GM23338 (cell line): ENCODE measurements at regions not wholly inside any gene's neighbourhood (a gene's known extent, or its start where the extent isn't known, plus 50 kb on each side); places are given as distances from the start of the nearest gene placed in this dataset.

ENCODE experiments used
- ATAC-seq: fragments of 200-7000 bp; cut with Tn5 transposase; 3 replicates; pipeline ENCODE4 v1.9.1; 2020
- DNase-seq: peaks from one replicate; pipeline ENCODE4 v3.0.0-alpha.2; 2015; ENCODE audit warnings: low spot score
- H2AFZ ChIP-seq: fragments of 200-600 bp; sonication (generic); 2 replicates; pipeline ENCODE4 v1.8.0; 2016; ENCODE audit warnings: antibody characterized with exemption, mild to moderate bottlenecking, moderate library complexity
- H3F3A ChIP-seq: fragments of 200-600 bp; sonication (generic); replicated peaks from 2 replicates; pipeline ENCODE4 v1.8.0; 2017; ENCODE audit warnings: antibody characterized with exemption, mixed run types, low read depth
- H3K27ac ChIP-seq: fragments of 200-600 bp; sonication (generic); 2 replicates; pipeline ENCODE4 v1.6.1; 2016; ENCODE audit warnings: low read depth
- H3K27me3 ChIP-seq: fragments of 200-600 bp; sonication (generic); 2 replicates; pipeline ENCODE4 v1.8.0; 2016; ENCODE audit warnings: mild to moderate bottlenecking, mixed run types, moderate library complexity; ENCODE audit not compliant: insufficient read depth
- H3K36me3 ChIP-seq: fragments of 200-600 bp; sonication (generic); 2 replicates; pipeline ENCODE4 v1.8.0; 2016; ENCODE audit warnings: mild to moderate bottlenecking; ENCODE audit not compliant: insufficient read depth
- H3K4me1 ChIP-seq: fragments of 200-600 bp; sonication (generic); 2 replicates; pipeline ENCODE4 v1.8.0; 2016; ENCODE audit warnings: mild to moderate bottlenecking, moderate library complexity; ENCODE audit not compliant: insufficient read depth
- H3K4me2 ChIP-seq: fragments of 200-600 bp; sonication (generic); 2 replicates; pipeline ENCODE4 v1.7.1; 2017; ENCODE audit warnings: mixed run types
- H3K4me3 ChIP-seq: fragments of 200-600 bp; sonication (generic); 2 replicates; pipeline ENCODE4 v1.6.1; 2016; ENCODE audit warnings: mixed run types
- H3K79me2 ChIP-seq: fragments of 200-600 bp; sonication (generic); replicated peaks from 2 replicates; pipeline ENCODE4 v1.8.0; 2017; ENCODE audit warnings: mild to moderate bottlenecking; ENCODE audit not compliant: insufficient read depth
- H3K9me2 ChIP-seq: fragments of 200-600 bp; sonication (generic); 2 replicates; pipeline ENCODE4 v1.8.0; 2017; ENCODE audit not compliant: insufficient read depth
- H4K20me1 ChIP-seq: fragments of 200-600 bp; sonication (generic); replicated peaks from 2 replicates; pipeline ENCODE4 v1.8.0; 2017; ENCODE audit warnings: mild to moderate bottlenecking; ENCODE audit not compliant: insufficient read depth
- H3K27ac Mint-ChIP-seq: 2 replicates; pipeline ENCODE4 v1.8.0; 2020; ENCODE audit warnings: inconsistent platforms, mild to moderate bottlenecking, moderate library complexity, mixed read lengths
- H3K27me3 Mint-ChIP-seq: 3 replicates; pipeline ENCODE4 v1.8.0; 2022; ENCODE audit warnings: low read depth, mild to moderate bottlenecking, moderate library complexity, mixed read lengths, inconsistent platforms; ENCODE audit not compliant: insufficient read depth, poor library complexity
- H3K36me3 Mint-ChIP-seq: 3 replicates; pipeline ENCODE4 v1.8.0; 2021; ENCODE audit warnings: low read depth, mild to moderate bottlenecking, inconsistent platforms, moderate library complexity, mixed read lengths
- H3K4me1 Mint-ChIP-seq: 3 replicates; pipeline ENCODE4 v1.8.0; 2020; ENCODE audit warnings: mild to moderate bottlenecking, inconsistent platforms, mixed read lengths
- H3K4me3 Mint-ChIP-seq: 3 replicates; pipeline ENCODE4 v1.8.0; 2021; ENCODE audit warnings: moderate library complexity, mild to moderate bottlenecking, inconsistent platforms, mixed read lengths
- H3K9me3 Mint-ChIP-seq: 3 replicates; pipeline ENCODE4 v1.8.0; 2020; ENCODE audit warnings: moderate library complexity, mild to moderate bottlenecking, inconsistent platforms, mixed read lengths
- CREB1 ChIP-seq: fragments of 250-450 bp; sonication (Bioruptor Pico); IDR thresholded peaks from 2 replicates; pipeline ENCODE4 v1.5.0; 2020; ENCODE audit warnings: low read depth, mild to moderate bottlenecking, moderate library complexity
- CTCF ChIP-seq, 2 experiments: fragments of 200-600 bp in 1 of 2; sonication (generic) in 1 of 2; conservative IDR thresholded peaks; 2 replicates each; pipeline versions ENCODE4 v1.5.1 to v1.6.1; 2016 to 2017; ENCODE audit warnings: antibody characterized with exemption in 2 of 2, low read depth in 2 of 2, mild to moderate bottlenecking in 2 of 2, moderate library complexity in 1 of 2
- ETS1 ChIP-seq: IDR thresholded peaks from 2 replicates; pipeline ENCODE4 v1.6.1; 2016; ENCODE audit warnings: antibody characterized with exemption
- EZH2 ChIP-seq: fragments of 200-600 bp; sonication (generic); IDR thresholded peaks from one replicate; pipeline ENCODE4 v1.8.0; 2017; ENCODE audit warnings: antibody characterized with exemption, mild to moderate bottlenecking, low read depth; ENCODE audit not compliant: unreplicated experiment
- EZH2phosphoT487 ChIP-seq: fragments of 200-600 bp; sonication (generic); IDR thresholded peaks from one replicate; pipeline ENCODE4 v1.8.1; 2018; ENCODE audit warnings: antibody characterized with exemption; ENCODE audit not compliant: unreplicated experiment
- JUNB ChIP-seq: IDR thresholded peaks from one replicate; pipeline ENCODE4 v1.6.1; 2016; ENCODE audit warnings: antibody characterized with exemption; ENCODE audit not compliant: unreplicated experiment
- NANOG ChIP-seq: IDR thresholded peaks from 2 replicates; pipeline ENCODE4 v1.6.1; 2016; ENCODE audit warnings: antibody characterized with exemption, borderline replicate concordance
- POLR2AphosphoS5 ChIP-seq: IDR thresholded peaks from 2 replicates; pipeline ENCODE4 v1.6.1; 2016; ENCODE audit warnings: antibody characterized with exemption, low read depth
- REST ChIP-seq: IDR thresholded peaks from one replicate; pipeline ENCODE4 v1.6.1; 2018; ENCODE audit warnings: antibody characterized with exemption; ENCODE audit not compliant: unreplicated experiment
- STAT1 ChIP-seq: IDR thresholded peaks from one replicate; pipeline ENCODE4 v1.6.1; 2016; ENCODE audit warnings: antibody characterized with exemption; ENCODE audit not compliant: unreplicated experiment
- ZNF114 ChIP-seq: fragments of 250-450 bp; sonication (Bioruptor Pico); IDR thresholded peaks from 2 replicates; pipeline ENCODE4 v1.5.0; 2020; ENCODE audit warnings: mild to moderate bottlenecking, moderate library complexity
- ZNF331 ChIP-seq: fragments of 250-450 bp; sonication (Bioruptor Pico); IDR thresholded peaks from 2 replicates; pipeline ENCODE4 v1.5.0; 2020; ENCODE audit warnings: low read depth, mild to moderate bottlenecking, moderate library complexity
- ZNF462 ChIP-seq: fragments of 250-450 bp; sonication (Bioruptor Pico); IDR thresholded peaks from 2 replicates; pipeline ENCODE4 v1.5.0; 2020; ENCODE audit warnings: mild to moderate bottlenecking, moderate library complexity

- TF ChIP-seq ZNF331 (CRISPR knock-in tag): no peak
- no peak for TF ChIP-seq STAT1
Measured at GRCh38 chr4:144901141-144901540, 196.9 kb downstream of the ANAPC10 start (continued).

- Histone ChIP-seq H3K36me3 (no peaks in the 10 kb centered on the region), H2AFZ (no peak overlapping the region), H3K27ac (no peak overlapping the region), H3K4me2 (no peak overlapping the region), H3F3A (no peaks in the 10 kb centered on the region), H3K4me3 (no peak overlapping the region), H3K27me3 (no peaks in the 10 kb centered on the region), H3K9me2 (peaks cover 4% of the 10 kb centered on the region; the same call in 1 of the 2 replicates), H3K4me1 (no peaks in the 10 kb centered on the region), H3K79me2 (no peaks in the 10 kb centered on the region), H4K20me1 (no peaks in the 10 kb centered on the region)
- ATAC-seq (no peak), DNase-seq (no peak)
- H3K27ac Mint-ChIP-seq: no peak overlapping the region
- H3K9me3 Mint-ChIP-seq: no peaks in the 10 kb centered on the region; the same call in 2 of the 3 replicates
- no peaks in the 10 kb centered on the region for H3K36me3 Mint-ChIP-seq
- no peak overlapping the region for H3K4me3 Mint-ChIP-seq
- no peaks in the 10 kb centered on the region for H3K4me1 Mint-ChIP-seq
- H3K27me3 Mint-ChIP-seq: no peaks in the 10 kb centered on the region
- no peak for TF ChIP-seq EZH2phosphoT487
- no peak for TF ChIP-seq ZNF462 (CRISPR knock-in tag)
- no peak for TF ChIP-seq ZNF331 (CRISPR knock-in tag)
- TF ChIP-seq STAT1: no peak
- TF ChIP-seq CTCF (conservative IDR thresholded peaks at IDR 0.05; ENCODE audit: low read depth in 2 of 2): no peak
- TF ChIP-seq POLR2AphosphoS5: no peak
- TF ChIP-seq REST: no peak
- TF ChIP-seq CREB1 (CRISPR knock-in tag): no peak
- TF ChIP-seq NANOG: no peak
- no peak for TF ChIP-seq EZH2
- no peak for TF ChIP-seq JUNB
- TF ChIP-seq ZNF114 (CRISPR knock-in tag): no peak
- no peak for TF ChIP-seq ETS1
Measured at GRCh38 chr4:144902614-144903013, 195.4 kb downstream of the ANAPC10 start.
